Astrocyte of the cerebellum (primary cell): ENCODE measurements at regions not wholly inside any gene's neighbourhood (a gene's known extent, or its start where the extent isn't known, plus 50 kb on each side); places are given as distances from the start of the nearest gene placed in this dataset.

Source experiments
- DNase-seq: peaks from one replicate; pipeline ENCODE4 v3.0.0-alpha.2; 2011; ENCODE audit warnings: low read depth
- H3K4me3 ChIP-seq: 2 replicates; pipeline ENCODE4 v1.5.1; 2011; ENCODE audit warnings: mild to moderate bottlenecking, low read depth, low read length, moderate library complexity
- CTCF ChIP-seq: IDR thresholded peaks from 2 replicates; pipeline ENCODE4 v1.5.1; 2012; ENCODE audit warnings: low read length, low read depth, moderate library complexity, mild to moderate bottlenecking; ENCODE audit errors: missing control alignments
- in situ Hi-C: cut with HindIII; loops from 2 replicates; pipeline ENCODE4 v1.10.0; 2017; ENCODE audit warnings: low sequenced_read_pairs

GRCh38 chr12:113674996-113675395 lies 203.3 kb upstream of the LHX5 start:
- no peak for DNase-seq
- no peak overlapping the region for H3K4me3 ChIP-seq
- in situ Hi-C loops = no loop called here
- TF ChIP-seq CTCF = no peak

DNA sequence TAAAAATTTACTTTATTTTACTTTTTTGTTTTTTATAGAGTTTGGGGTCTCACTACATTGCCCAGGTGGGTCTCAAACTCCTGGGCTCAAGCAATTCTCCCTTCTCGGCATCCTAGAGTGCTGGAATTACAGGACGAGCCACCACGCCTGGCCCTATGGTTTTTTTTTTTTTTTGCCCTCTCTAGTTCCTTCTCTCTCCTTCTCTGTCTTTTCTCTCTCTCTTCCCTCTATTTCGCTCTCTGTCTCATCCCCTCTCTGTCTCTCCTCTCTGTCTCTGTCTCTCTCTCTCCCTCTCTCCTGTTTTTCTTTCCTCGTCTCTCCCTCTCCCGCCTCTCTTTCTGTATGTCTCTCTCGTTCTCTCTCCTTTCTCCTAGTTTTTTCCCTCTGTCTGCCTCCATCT lies 202.6 kb upstream of the LHX5 start:
- no peak for TF ChIP-seq CTCF

DNA sequence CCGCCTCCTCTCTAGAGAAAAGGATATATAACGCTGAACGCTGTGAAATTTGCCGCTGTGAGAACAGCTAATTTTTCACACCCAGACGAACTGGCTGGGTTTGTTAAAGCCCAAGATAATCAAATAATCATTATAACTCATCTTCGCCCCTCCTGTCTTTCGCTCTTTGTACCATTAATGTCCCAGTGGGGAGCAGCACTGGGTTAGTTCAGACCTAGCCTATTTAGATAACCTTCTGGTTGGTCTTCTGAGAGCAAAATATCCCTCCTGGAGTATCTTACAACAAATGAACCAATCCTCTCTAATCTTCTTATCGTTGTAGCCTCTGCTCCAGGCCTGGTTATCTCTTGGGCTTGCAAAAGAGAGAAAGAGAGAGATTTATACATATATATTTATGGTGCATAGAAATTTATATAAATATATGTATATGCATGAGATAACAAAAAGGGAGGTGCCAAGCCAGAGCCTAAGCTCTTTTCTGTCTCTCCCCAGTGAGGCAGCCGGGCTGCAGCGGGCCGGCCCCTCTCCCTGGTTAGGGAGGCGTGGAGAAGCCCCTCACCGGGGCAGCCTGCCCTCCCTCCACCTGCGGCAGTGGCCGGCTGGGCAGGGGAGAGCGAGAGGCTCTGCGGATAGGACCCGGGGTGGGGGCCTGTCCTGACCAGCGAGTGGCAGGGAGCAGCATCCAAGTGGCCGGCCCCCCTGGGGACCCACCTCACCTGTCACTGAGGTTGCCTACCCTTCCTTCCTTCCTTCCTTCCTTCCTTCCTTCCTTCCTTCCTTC lies 202.0 kb upstream of the LHX5 start:
- in situ Hi-C loops = no loop called here
- no peak for TF ChIP-seq CTCF
- no peak for DNase-seq
- no peak overlapping the region for H3K4me3 ChIP-seq

More for the DNA sequence above, 202.6 kb upstream of the LHX5 start:
- no peak overlapping the region for H3K4me3 ChIP-seq
- in situ Hi-C loops = no loop called here
- DNase-seq = no peak

GRCh38 chr12:113670742-113671141 lies 199.1 kb upstream of the LHX5 start:
- no peak overlapping the region for H3K4me3 ChIP-seq
- in situ Hi-C loops = no loop called here
- no peak for DNase-seq
- TF ChIP-seq CTCF = no peak

GRCh38 chr12:113667676-113668356 lies 196.1 kb upstream of the LHX5 start:
- in situ Hi-C loops = no loop called here
- H3K4me3 ChIP-seq = no peak overlapping the region
- TF ChIP-seq CTCF = no peak
- no peak for DNase-seq

DNA sequence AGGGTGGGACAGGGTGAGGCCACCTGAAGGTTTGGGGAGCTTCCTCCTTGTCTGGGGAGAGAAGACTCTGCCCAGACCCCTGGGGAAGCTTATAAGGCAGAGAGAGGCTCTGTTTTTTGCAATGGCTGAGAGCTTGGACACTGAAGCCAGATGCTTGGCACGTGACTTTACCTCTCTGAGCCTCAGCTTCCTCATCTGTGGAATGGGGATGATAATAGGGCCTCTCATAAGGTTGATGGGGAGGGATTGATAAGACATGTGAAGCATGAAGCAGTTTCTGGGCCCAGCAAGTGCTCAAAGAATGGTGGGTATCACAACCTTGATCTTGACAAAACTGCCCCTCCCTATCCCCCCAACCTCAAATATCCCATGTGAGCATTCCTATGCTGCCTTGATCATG lies 195.4 kb upstream of the LHX5 start:
- in situ Hi-C loops = no loop called here

More for the DNA sequence above, 195.4 kb upstream of the LHX5 start:
- no peak for TF ChIP-seq CTCF
- DNase-seq = no peak
- H3K4me3 ChIP-seq = no peak overlapping the region
